ENCODE measurements at regions not wholly inside any gene's neighbourhood (a gene's known extent, or its start where the extent isn't known, plus 50 kb on each side); places are given as distances from the start of the nearest gene placed in this dataset.

DNA sequence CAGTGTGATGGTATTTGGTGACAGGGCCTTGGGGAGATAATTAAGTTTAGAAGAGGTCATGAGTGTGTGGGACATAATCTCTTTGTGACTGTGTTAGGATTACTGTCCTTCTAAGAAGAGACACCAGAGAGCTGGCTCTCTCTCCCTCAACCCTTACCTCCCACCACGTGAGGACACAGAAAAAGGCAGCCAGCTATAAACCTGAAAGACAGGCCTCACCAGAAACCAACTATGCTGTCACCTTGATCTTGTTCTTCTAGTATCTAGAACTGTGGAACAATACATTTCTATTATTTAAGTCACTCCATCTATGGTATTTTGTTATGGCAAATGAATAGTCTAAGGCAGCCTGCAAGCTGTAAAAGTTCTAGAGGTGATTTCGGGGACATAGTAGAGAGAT, 203.7 kb downstream of the OTOR start (continued):
- TF ChIP-seq E2F4 (IDR thresholded peaks at IDR 0.05; ENCODE audit: low read depth, low read length) (no peak), TAF1 (IDR thresholded peaks at IDR 0.05; ENCODE audit: borderline replicate concordance, low read depth, low read length) (no peak)

DNA sequence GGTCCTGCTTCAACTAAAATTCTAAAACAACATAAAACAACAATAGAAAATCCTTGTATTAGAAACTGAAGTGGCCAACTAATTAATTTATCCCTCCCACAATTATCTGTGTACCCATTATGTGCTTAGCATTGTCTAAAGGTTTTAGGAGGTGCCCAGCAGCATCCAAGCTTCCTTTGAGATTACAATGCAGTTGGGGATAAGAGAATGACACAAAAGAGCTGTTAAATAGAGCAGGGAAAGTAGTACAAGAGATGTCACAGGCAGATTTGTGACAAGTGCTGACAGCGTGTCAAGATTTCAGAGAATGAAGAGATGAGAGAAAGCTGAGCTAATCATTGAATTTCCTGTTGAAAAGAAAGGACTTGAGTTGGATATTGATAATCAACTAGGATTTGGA, 204.8 kb downstream of the OTOR start:
- WGBS (ENCODE audit: insufficient coverage, insufficient replicate concordance, low lambda C conversion rate, missing lambda C conversion rate): 50% methylated on average over 1 of the region's 1 CpG
- SMC1A ChIA-PET (ENCODE audit: uncharacterized antibody, unreplicated experiment): no interaction called here
- no peaks in the 10 kb centered on the region for H3K9me3 ChIP-seq (replicated peaks; ENCODE audit: control insufficient read depth, insufficient read depth, low read length)
- in situ Hi-C loops (cut with MboI) (no loop called here), intact Hi-C loops (cut with micrococcal nuclease; ENCODE audit: unreplicated experiment) (loop anchor here (5.0 kb wide), 1 partner anchor 46 kb away; no protein-coding TSS in a partner anchor)
- FAIRE-seq: no peak
- H4K20me1 ChIP-seq (ENCODE audit: control insufficient read depth, insufficient read depth): no peaks in the 10 kb centered on the region
- no TSS peak for BruUV-seq (replicated peaks)
- no peak overlapping the region for H3K27ac ChIP-seq (ENCODE audit: control insufficient read depth, insufficient read depth)
- no peak overlapping the region for H2AFZ ChIP-seq (ENCODE audit: control insufficient read depth, low read depth, low read length)
- no peak for ATAC-seq
- H3K9ac ChIP-seq (ENCODE audit: control insufficient read depth, insufficient read depth, low read length): no peak overlapping the region
- no peak overlapping the region for H3K4me3 ChIP-seq
- CTCF ChIA-PET: no interaction called here
- POLR2A ChIA-PET: no interaction called here
- no peaks in the 10 kb centered on the region for H3K27me3 ChIP-seq (replicated peaks in 1 of 2; ENCODE audit: control insufficient read depth in 2 of 2, insufficient read depth in 2 of 2, low read length in 1 of 2)
- H3K4me1 ChIP-seq (ENCODE audit: control insufficient read depth, insufficient read depth, low read length): no peaks in the 10 kb centered on the region
- RAD21 ChIA-PET (ENCODE audit: unreplicated experiment): no interaction called here
- no peak for DNase-seq (ENCODE audit: low read depth, low spot score)
- no peaks in the 10 kb centered on the region for H3K36me3 ChIP-seq (ENCODE audit: control insufficient read depth in 2 of 2, insufficient read depth in 2 of 2, low read length in 1 of 2)
- no peaks in the 10 kb centered on the region for H3K79me2 ChIP-seq (ENCODE audit: control insufficient read depth, insufficient read depth, low read length)
- no peak overlapping the region for H3K4me2 ChIP-seq (ENCODE audit: control insufficient read depth, insufficient read depth)
- TF ChIP-seq GABPA (IDR thresholded peaks at IDR 0.05; ENCODE audit: low read depth) (no peak), ZNF207 (IDR thresholded peaks at IDR 0.05; ENCODE audit: borderline replicate concordance) (no peak), BACH1 (IDR thresholded peaks at IDR 0.05; ENCODE audit: borderline replicate concordance) (no peak), TCF12 (IDR thresholded peaks at IDR 0.05; ENCODE audit: low read depth, low read length) (no peak), ZBTB4 (CRISPR knock-in tag; IDR thresholded peaks at IDR 0.05) (no peak), ZBTB40 (IDR thresholded peaks at IDR 0.05; ENCODE audit: borderline replicate concordance) (no peak), ZNF384 (IDR thresholded peaks at IDR 0.05; ENCODE audit: borderline replicate concordance, low read depth, low read length) (no peak), SMC3 (IDR thresholded peaks at IDR 0.05; ENCODE audit: borderline replicate concordance, low read length) (no peak), BMI1 (IDR thresholded peaks at IDR 0.05; ENCODE audit: borderline replicate concordance) (no peak)
- TF ChIP-seq, protein P1, sequence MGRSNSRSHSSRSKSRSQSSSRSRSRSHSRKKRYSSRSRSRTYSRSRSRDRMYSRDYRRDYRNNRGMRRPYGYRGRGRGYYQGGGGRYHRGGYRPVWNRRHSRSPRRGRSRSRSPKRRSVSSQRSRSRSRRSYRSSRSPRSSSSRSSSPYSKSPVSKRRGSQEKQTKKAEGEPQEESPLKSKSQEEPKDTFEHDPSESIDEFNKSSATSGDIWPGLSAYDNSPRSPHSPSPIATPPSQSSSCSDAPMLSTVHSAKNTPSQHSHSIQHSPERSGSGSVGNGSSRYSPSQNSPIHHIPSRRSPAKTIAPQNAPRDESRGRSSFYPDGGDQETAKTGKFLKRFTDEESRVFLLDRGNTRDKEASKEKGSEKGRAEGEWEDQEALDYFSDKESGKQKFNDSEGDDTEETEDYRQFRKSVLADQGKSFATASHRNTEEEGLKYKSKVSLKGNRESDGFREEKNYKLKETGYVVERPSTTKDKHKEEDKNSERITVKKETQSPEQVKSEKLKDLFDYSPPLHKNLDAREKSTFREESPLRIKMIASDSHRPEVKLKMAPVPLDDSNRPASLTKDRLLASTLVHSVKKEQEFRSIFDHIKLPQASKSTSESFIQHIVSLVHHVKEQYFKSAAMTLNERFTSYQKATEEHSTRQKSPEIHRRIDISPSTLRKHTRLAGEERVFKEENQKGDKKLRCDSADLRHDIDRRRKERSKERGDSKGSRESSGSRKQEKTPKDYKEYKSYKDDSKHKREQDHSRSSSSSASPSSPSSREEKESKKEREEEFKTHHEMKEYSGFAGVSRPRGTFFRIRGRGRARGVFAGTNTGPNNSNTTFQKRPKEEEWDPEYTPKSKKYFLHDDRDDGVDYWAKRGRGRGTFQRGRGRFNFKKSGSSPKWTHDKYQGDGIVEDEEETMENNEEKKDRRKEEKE (IDR thresholded peaks at IDR 0.05): no peak
